NCI-H1930 (cell line): ENCODE measurements at regions not wholly inside any gene's neighbourhood (a gene's known extent, or its start where the extent isn't known, plus 50 kb on each side); places are given as distances from the start of the nearest gene placed in this dataset.
"Not testable (repeated sequence)": the region's sequence is repeated elsewhere in the genome, so short reads cannot be mapped to it uniquely, and the experiment has no call there.

Experiments
- DNase-seq, 2 experiments: peaks; one replicate each; lab custom pipeline; 2025; lab: John Stamatoyannopoulos, UW

DNA sequence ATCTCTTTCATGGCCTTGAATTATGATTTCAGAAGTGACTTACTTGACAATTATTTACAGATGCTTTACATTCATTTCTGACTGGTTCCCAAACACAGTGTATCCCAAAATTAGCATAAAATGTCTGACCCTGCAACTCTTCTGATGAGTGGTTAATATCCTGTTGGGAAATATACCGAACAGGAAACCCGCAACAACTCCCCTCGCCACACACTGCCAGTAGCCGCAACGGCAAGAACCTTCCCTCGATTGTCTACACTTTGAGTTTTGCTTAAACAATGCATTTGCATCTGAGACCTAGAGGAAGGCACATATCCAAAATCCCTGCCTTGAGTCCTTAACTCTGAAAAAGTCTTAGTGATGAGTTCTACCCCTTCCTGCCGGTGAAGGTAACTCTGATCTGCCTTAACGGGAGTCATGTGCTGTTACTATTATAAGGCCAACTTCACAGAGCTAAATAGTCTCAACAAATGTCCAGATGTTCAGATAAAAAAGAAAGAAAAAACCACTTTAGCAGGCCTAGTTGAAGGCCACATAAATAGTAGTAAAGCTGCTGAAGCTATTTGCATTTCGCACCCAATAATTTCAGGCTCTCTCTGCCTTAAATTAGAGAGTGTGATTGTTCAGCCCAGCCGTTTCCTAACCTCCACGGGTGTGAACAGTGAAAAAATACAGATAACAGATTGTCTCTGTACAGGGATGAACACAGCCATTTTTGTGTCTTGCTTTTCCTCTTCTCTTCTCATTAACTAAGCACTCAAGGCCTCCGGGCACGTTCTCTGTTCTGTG lies 321.1 kb downstream of the HS3ST3B1 start:
- no peak for DNase-seq

DNA sequence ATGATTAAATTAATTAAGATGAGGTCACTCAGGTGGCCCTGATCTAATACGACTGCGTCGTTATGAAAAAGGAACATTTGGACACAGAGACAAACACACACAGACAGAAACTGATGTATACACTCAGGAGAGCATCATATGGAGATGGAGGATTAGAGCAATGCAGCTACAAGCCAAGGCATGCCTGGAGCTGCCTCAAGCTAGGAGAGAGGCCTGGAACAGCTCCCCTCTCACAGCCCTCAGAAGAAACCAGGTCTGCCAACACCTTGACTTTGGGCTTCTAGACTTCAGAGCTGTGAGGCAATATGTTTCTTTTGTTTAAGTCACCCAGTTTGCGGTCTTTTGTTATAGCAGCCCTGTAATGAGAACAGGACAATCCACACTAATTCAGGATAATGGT lies 318.9 kb downstream of the HS3ST3B1 start:
- no peak for DNase-seq

DNA sequence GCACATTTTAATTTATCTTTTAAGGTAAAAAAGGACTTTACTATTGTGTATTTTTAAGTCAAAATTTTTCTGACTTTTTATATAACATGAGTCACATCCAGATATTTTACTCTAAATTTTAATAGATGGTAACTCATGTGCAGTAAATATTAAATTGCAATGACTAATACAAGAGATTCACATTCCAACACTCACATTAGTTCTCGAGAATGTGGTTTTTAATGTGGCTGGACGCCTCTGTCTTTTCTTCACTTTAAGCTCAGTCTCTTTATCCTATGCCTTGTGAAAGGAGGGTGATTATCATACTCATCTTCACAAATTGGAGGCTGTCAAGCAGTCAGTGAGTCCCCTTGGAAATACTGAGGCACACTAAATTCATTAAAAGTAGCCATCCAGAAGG lies 315.6 kb downstream of the HS3ST3B1 start:
- no peak for DNase-seq

DNA sequence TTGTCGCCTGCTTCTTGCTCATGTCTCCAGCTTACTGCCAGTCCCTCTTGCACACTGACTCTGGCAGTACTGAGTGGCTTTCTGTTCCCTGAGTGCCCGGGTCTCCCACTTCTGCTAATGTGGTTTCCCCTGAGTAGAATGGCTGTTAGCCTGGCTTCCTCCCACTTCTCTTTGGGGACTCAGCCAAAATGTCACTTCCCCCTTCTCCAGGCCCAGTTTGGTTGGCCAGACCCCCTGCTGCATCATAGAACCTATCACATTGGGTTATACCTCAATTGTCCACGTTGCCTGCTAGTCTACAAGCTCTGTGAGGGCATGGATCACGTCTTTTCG lies 304.4 kb downstream of the HS3ST3B1 start:
- no peak for DNase-seq

DNA sequence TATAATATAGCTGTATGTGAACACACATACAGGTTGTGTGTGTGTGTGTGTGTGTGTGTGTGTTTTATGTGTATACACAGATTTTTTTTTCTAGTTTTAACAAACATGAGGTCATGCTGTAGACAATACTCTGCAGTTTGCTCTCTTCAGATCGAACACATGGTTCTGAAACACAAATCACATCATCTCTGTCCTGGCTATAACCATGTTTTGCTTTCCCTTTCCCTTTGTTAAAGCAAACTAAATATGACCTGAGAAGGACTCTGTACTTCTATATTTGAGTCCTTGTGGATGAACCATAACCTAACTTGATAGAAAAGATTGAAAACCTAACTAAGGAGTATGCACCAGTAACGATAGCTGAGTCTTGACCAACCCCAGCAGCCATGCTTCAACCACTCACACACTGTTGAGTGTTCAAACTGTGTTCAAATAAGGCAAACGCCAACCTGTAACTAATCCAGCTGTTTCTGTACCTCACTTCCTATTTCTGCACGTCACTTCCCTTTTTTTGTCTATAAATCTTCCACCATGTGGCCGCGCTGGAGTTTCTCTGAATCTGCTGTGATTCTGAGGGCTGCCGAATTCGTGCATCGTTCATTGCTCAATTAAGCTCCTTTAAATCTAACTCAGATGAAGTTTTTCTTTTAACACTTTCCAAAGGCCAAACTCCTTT lies 303.8 kb downstream of the HS3ST3B1 start:
- DNase-seq: no peak

DNA sequence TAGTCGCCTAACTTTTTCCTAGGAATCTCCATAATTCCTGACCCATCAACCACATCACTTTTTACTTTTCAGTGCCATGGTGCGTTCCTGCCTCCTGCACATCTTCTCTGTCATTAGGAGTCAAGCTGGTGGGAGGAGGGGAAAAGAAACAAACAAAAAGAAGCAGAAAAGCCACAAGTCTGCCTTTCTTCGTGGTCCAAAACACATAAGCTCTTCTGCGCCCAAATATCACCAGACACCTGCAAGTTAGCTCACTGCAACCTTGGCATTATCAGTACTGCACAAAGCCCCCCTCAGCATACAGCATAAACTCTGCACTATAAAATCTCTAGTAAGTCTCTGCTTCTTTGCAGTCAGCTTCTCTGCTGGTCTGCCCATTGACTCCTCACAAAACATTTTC lies 295.3 kb downstream of the HS3ST3B1 start:
- no peak for DNase-seq

DNA sequence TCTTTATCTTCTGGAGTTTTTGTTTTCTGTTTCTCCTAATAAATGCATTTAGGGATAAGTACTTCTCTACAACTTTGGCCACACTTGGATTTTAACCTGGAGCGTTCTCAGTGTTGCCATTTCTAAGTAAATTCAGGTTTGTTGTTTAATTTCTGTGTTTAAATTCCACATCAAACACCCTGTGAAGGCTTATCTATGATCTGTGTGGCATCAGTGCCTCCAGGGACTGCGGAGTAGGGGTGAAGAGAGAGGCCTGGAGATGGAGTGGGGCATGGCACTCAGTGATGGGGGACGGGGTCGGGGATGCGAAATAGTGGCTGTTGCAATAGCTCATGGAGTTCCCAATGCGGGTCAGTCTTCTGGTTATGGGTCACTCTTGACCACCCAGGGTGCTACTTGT lies 294.8 kb downstream of the HS3ST3B1 start:
- no peak for DNase-seq

DNA sequence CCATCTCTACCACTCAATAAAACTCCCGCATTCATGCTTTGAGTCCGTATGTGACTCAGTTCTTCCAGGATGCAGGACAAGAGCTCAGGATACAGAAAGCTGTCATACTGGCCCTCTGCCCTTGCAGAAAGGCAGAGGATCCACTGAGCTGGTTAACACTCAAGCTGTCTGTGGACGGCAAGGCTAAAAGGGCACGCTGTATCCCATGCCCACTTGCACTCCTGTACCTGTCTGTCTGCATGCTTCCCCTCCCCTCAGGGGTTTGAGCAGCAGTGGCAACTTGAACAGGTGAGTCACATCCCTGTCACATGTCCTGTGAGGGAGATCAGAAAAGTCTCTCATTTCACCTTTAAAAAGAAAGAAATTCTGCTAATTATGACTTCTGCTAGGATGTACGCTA lies 293.8 kb downstream of the HS3ST3B1 start:
- no peak for DNase-seq

DNA sequence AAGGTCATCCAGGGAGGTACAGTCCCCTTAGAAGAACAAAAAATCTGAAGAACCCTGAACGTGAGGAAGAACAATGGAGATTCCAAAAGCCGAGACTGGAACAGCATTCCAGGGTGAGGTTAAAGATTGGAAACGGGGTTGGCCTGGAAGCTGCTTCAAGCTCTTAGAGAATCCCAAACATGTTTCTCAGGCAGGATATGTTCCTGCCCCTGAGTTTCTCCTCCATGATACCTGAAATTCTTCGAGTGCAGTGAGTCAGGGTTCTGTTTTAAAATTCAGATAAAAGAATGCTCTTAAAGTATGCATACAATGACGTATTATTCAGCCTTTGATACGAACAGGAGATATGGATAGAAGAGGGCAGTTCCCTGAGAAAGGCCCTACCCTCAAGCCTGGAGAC lies 293.1 kb downstream of the HS3ST3B1 start:
- DNase-seq: no peak

DNA sequence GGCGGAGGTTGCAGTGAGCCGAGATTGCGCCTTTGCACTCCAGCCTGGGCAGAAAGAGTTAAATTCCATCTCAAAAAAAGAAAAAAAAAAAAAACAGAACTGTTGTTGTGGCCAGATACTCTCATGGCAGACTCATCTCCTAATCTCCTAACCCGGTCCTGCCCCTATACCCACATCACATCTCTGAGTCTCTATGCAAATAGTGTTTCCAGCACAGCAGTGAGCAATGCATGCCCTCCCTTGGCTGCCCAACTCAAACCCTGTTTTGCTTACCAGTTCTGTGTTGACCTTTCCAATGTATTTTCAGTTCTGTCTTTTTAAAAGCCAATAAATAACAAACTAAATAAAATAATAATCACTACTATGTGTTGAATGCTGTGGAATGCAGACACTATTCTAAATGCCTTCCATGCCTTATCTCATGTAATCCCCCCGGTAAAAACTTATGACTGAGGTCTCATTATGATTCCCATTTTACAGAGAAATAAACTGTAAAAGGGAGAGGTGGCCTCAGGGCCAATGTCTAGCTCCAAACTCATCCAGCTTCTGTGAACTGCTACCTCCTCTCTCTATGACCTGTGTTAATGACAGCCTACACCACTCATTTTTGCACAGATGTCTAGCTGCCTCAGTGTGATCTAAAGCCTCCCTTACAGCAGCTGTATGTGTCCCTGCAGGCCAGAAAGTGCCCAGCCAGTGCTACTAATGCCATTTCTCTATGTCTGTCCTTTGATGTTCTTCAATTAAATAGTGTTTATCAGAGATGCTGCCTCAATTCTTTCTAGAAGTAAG lies 289.8 kb downstream of the HS3ST3B1 start:
- no peak for DNase-seq

DNA sequence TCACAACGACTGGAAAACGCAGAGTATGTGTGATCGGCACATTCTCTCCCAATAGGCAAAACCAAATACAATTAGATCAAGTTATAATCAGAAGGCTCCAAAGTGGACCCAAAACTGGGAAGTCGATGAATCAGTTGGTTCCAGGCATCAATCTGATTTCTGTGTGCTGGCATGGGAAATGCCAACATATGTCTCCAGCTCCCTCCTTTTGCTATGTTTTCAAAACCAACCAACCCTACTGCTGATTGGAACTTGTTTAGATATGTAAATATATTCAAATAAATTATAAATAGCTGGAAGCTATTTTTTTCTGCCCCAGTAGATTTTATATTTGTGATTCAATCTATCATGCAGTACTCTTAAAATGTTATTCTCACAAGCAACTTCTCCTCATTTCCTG lies 284.2 kb downstream of the HS3ST3B1 start:
- no peak for DNase-seq

DNA sequence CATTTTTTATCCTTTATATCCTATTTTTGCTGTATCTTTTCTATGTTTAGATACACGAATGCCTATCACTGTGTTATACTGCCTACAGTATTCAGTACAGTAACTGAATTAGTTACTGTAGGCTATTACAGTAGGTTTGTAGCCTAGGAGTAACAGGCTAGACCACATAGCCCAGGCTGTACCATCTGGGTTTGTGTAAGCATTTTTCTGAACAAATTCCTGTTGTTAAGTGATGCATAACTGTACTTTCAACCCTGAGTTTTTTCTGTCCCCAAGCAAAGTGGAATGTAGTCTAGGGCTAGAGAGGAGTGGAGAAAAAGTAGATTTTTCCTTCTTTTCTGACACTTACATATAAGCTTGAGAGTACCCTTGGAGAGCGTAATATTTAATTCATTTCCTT lies 282.1 kb downstream of the HS3ST3B1 start:
- DNase-seq: no peak

DNA sequence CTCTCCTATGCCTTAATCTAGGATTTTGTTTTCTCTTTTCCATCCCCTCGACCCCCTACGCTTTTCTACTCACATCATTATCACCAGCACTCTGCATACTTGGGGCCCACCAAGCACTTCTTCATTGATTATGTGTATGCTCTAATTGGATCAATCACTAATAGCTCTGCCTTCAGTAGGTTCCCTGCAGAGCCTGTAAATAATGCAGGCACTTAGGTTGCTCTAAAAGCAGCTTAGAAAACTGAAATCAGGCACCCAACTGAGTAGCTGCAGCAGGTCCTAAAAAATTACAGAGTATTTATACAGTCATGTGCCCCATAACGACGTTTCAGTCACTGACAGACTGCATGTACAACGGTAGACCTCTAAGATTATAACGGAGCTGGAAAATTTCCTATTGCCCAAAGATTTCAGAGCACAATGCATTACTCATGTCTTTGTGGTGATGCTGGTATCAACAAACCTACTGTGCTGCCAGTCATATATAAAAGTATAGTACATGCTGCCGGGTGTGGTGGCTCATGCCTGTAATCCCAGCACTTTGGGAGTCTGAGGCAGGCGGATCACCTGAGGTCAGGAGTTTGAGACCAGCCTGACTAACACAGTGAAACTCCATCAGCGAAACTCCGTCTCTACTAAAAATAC lies 280.4 kb downstream of the HS3ST3B1 start:
- DNase-seq: no peak

DNA sequence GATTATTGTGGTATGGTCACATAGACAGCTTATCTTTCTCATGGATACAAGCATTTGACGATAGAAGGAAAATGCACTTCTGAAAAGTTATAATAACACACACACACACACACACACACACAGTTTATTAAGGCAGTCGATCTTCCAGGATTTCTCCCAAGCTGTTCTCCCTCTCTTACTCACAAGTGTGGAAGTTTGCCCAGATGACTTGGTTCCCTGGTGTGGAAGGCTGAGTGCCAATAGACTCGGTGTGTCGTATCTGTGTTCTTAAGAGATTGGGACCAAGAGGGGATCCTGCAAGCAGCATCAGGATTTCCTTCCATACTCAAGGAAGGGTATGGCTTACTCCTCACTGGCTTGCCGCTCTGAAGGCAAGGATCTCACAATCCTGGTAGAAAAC lies 279.6 kb downstream of the HS3ST3B1 start:
- no peak for DNase-seq

DNA sequence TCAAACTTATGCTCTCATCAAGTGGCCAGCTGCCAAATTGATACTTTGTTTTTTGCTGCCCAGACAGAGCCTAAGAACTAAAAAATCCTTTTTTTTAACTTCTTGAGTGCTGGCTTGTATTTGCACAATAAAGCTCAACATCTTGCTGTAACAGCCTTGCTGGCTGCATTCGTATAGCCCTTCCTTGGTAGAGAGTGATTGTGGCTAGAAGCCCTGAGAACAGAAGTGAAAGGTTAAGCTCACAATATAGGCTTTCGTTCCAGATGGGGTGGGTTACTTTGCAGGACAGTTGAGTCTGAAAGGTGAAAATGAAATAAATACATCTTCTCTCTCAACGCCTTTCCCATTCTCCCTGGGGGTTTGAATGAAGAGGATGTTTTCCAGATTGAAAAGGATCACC lies 278.8 kb downstream of the HS3ST3B1 start:
- no peak for DNase-seq

DNA sequence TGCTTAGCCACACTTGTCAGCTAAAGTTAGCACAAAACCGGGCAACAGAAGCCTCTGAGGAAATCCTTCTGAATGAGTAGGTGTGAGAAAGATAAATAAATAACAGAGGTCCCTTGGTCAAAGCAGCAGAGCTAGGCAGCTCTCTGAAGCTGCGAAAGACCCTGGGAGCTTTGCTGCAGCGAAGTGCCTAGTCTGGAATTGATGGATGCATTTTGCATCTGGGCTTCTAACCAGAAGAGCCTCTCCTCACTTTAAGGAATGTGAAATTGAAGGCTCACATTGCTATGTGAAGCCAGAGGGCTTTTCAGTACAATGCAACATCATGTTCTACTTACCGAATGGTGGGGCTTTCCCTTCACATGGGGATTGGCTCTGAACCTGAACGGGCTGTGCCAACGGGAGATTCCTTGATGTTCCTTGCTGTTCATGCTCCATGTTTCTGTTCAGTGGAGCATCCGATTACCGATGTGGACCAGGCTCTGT lies 274.6 kb downstream of the HS3ST3B1 start:
- DNase-seq: no peak

DNA sequence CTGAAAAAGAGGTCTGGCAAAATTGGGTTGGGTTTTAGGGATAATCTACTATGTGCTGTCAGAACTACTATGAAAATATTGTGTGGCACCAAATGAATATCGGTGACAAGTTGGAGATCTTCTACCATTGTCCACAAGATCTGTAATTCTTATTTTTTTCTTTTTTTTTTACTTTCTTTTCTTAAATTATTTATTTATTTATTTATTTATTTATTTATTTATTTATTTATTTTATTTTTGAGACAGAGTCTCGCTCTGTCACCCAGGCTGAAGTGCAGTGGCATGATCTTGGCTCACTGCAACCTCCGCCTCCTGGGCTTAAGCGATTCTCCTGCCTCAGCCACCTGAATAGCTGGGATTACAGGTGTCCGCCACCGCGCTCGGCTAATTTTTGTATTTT lies 259.4 kb downstream of the HS3ST3B1 start:
- DNase-seq: not testable (repeated sequence)

DNA sequence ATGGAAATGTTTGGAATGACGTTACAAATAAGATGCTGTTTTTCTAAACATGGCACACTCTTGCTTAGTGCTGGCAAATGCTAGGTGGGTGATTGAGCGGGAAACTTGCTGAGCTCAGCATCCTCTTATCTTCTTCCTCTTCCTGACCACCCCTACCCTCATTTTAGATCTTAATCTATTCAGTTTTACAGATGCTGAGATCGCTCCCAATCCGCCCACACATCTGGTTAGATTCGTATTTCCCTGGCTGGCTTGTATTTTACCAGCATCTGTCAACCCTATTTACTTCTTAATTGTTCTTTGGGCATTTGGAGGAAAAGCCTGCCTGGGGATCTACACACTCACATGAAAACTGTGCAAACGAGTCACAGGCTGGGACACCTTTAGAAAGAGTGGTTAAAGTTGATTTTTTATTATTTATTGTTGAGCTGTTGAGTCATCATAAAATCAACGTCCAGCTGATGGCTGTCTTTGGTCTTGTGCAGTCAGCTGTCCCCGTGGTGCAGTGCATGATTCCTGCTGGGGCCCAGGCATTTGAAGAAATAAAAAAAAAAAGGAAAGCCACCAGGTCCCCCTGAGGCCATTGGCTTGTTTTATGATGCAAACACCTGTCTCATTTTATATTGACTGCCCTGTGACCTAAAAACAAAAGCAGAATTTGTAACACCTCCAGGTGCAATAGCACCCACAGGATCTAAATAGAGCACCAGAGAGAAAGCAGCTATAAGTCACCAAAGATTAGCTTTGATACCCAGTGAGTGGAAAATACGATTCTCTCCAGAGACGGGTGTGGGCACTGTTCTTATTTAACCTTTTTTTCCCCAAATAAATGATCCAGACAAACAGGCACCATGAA lies 258.6 kb downstream of the HS3ST3B1 start:
- DNase-seq: no peak

DNA sequence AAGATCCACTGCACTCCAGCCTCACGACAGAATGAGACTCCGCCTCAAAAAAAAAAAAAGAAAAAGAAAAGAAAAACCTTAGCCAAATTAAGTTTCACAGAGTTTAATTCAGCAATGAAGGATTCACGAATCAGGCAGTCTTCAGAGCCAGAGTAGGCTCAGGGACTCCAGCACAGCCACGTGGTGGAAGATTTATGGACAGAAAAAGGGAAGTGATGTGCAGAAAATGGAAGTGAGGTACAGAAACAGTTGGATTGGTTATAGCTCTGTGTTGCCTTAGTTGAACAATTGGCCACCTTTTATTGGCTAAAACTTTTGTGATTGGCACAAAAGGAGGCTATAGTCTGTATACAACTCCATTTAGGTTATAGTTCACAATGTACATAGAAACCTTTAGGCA lies 256.6 kb downstream of the HS3ST3B1 start:
- DNase-seq: no peak

DNA sequence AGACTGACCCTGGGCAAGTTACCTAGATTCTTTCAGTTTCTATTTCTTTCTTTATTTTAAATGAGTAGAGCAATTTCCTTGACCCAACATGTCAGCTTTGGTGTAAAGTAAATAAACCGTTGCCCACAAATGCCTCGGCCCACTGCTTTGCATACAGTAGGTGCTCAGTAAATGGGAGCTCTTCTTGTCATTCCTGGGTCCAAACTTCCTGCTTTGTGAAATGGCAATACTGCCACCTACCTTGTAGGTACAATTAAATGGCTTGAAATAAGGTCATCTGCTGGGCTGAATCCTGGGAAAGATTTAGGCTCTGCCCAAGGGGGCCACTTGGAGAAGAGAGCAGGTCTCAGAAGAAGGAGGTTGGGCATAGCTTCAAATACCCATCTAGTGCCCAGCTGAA lies 253.0 kb downstream of the HS3ST3B1 start:
- no peak for DNase-seq

DNA sequence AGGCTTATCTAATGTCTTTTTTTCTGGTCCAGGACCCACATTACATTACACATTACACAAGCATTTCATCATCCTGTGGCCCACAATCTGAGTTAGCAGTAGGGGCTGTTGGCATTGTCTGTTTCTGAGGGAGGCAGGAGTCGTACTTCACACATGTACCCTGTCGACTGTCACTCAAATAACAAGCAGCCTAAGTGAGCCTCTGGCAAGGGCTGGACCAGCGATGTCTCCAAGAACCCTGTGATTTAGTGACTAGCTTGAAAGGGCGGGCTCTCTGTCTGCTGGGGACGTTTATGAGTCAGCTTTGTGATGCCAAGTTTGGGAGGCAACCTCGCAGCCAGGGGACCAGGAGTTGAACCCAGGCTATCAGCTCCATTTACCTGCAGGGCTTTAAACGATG lies 251.4 kb downstream of the HS3ST3B1 start:
- DNase-seq: no peak

DNA sequence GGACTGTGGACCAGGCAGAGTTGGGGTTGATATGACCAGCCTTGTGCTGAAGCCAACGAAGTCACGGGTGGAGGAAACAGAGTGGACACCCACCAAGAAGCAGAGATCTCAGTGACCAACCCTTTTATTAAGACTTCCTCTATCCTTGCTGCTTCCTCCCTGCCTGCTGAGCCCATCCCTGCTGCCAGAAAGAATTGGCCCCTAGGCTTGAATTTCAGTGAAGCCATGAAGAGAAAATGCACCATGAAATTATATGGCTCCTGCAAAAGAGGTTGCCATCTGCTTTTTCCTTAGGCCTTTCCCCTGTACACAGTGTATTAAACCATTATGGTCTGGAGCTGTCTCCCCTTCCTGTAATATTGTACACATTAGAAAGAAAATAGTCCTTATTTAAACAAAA lies 246.7 kb downstream of the HS3ST3B1 start:
- DNase-seq: no peak
